SJCRH30 (cell line): ENCODE measurements at regions not wholly inside any gene's neighbourhood (a gene's known extent, or its start where the extent isn't known, plus 50 kb on each side); places are given as distances from the start of the nearest gene placed in this dataset.

ENCODE experiments used
- DNase-seq, 2 experiments: peaks; one replicate each; pipeline ENCODE4 v3.0.0-alpha.2; 2015 to 2020
- H3K27ac ChIP-seq: fragments of 250-450 bp; sonication (Bioruptor Pico); 2 replicates; pipeline ENCODE4 v1.5.1; 2020; ENCODE audit warnings: mild to moderate bottlenecking, moderate library complexity
- H3K27me3 ChIP-seq: fragments of 250-450 bp; sonication (Bioruptor Pico); 2 replicates; pipeline ENCODE4 v1.5.1; 2020; ENCODE audit warnings: mild to moderate bottlenecking, moderate library complexity
- H3K36me3 ChIP-seq: fragments of 250-450 bp; sonication (Bioruptor Pico); 2 replicates; pipeline ENCODE4 v1.5.1; 2020; ENCODE audit warnings: mild to moderate bottlenecking, moderate library complexity
- H3K4me1 ChIP-seq: fragments of 250-450 bp; sonication (Bioruptor Pico); 2 replicates; pipeline ENCODE4 v1.5.1; 2020; ENCODE audit warnings: mild to moderate bottlenecking, moderate library complexity
- H3K4me3 ChIP-seq: fragments of 250-450 bp; sonication (Bioruptor Pico); 2 replicates; pipeline ENCODE4 v1.5.1; 2020; ENCODE audit warnings: mild to moderate bottlenecking, moderate library complexity
- H3K9me3 ChIP-seq: fragments of 250-450 bp; sonication (Bioruptor Pico); replicated peaks from 2 replicates; pipeline ENCODE4 v1.5.1; 2020; ENCODE audit warnings: mild to moderate bottlenecking, moderate library complexity

GRCh38 chr16:48105976-48106375 is 49.8 kb downstream of the ABCC12 start:
- H3K27me3 ChIP-seq = no peaks in the 10 kb centered on the region
- no peak overlapping the region for H3K4me3 ChIP-seq
- H3K27ac ChIP-seq = no peak overlapping the region
- H3K4me1 ChIP-seq = no peaks in the 10 kb centered on the region
- no peaks in the 10 kb centered on the region for H3K9me3 ChIP-seq
- DNase-seq = no peak
- H3K36me3 ChIP-seq = no peaks in the 10 kb centered on the region

- H3K36me3 ChIP-seq = no peaks in the 10 kb centered on the region
- no peak overlapping the region for H3K4me3 ChIP-seq
- no peaks in the 10 kb centered on the region for H3K27me3 ChIP-seq
- no peak overlapping the region for H3K27ac ChIP-seq
- H3K9me3 ChIP-seq = no peaks in the 10 kb centered on the region
- H3K4me1 ChIP-seq = no peaks in the 10 kb centered on the region
- no peak for DNase-seq
Observed at GRCh38 chr16:48105456-48105855, 50.3 kb downstream of the ABCC12 start.

- H3K27ac ChIP-seq = no peak overlapping the region
- H3K4me1 ChIP-seq = no peaks in the 10 kb centered on the region
- no peaks in the 10 kb centered on the region for H3K9me3 ChIP-seq
- no peak for DNase-seq
- no peaks in the 10 kb centered on the region for H3K27me3 ChIP-seq
- H3K36me3 ChIP-seq = no peaks in the 10 kb centered on the region
- no peak overlapping the region for H3K4me3 ChIP-seq
Observed at GRCh38 chr16:48103591-48103990, 52.2 kb downstream of the ABCC12 start.

GRCh38 chr16:48102083-48103008 is 53.4 kb downstream of the ABCC12 start:
- H3K27ac ChIP-seq = no peak overlapping the region
- H3K4me3 ChIP-seq = no peak overlapping the region
- no peaks in the 10 kb centered on the region for H3K4me1 ChIP-seq
- no peak for DNase-seq
- no peaks in the 10 kb centered on the region for H3K27me3 ChIP-seq
- no peaks in the 10 kb centered on the region for H3K36me3 ChIP-seq
- H3K9me3 ChIP-seq = no peaks in the 10 kb centered on the region

GRCh38 chr16:48101069-48101674 is 54.6 kb downstream of the ABCC12 start:
- H3K36me3 ChIP-seq = no peaks in the 10 kb centered on the region
- H3K27me3 ChIP-seq = no peaks in the 10 kb centered on the region
- H3K4me3 ChIP-seq = no peak overlapping the region
- no peak overlapping the region for H3K27ac ChIP-seq
- no peaks in the 10 kb centered on the region for H3K9me3 ChIP-seq
- no peaks in the 10 kb centered on the region for H3K4me1 ChIP-seq
- no peak for DNase-seq

- Histone ChIP-seq H3K36me3 (no peaks in the 10 kb centered on the region), H3K27me3 (no peaks in the 10 kb centered on the region), H3K9me3 (no peaks in the 10 kb centered on the region), H3K4me1 (no peaks in the 10 kb centered on the region), H3K4me3 (no peak overlapping the region), H3K27ac (no peak overlapping the region)
- DNase-seq = peak; percentile 26 to 45
Observed at GRCh38 chr16:48099455-48099854, 56.3 kb downstream of the ABCC12 start.

GRCh38 chr16:48098472-48098871 is 57.3 kb downstream of the ABCC12 start:
- Histone ChIP-seq H3K4me3 (no peak overlapping the region), H3K27me3 (no peaks in the 10 kb centered on the region), H3K9me3 (no peaks in the 10 kb centered on the region), H3K4me1 (no peaks in the 10 kb centered on the region), H3K27ac (no peak overlapping the region), H3K36me3 (no peaks in the 10 kb centered on the region)
- DNase-seq = no peak

GRCh38 chr16:48091117-48091516 is 64.7 kb downstream of the ABCC12 start:
- no peaks in the 10 kb centered on the region for H3K9me3 ChIP-seq
- H3K4me3 ChIP-seq = no peak overlapping the region
- H3K27ac ChIP-seq = no peak overlapping the region
- DNase-seq = no peak
- H3K27me3 ChIP-seq = no peaks in the 10 kb centered on the region
- no peaks in the 10 kb centered on the region for H3K4me1 ChIP-seq
- no peaks in the 10 kb centered on the region for H3K36me3 ChIP-seq

GRCh38 chr16:48089053-48089792 is 66.6 kb downstream of the ABCC12 start:
- Histone ChIP-seq H3K27me3 (no peaks in the 10 kb centered on the region), H3K4me1 (no peaks in the 10 kb centered on the region), H3K36me3 (no peaks in the 10 kb centered on the region), H3K27ac (no peak overlapping the region), H3K9me3 (no peaks in the 10 kb centered on the region), H3K4me3 (no peak overlapping the region)
- no peak for DNase-seq

- Histone ChIP-seq H3K4me1 (no peaks in the 10 kb centered on the region), H3K36me3 (no peaks in the 10 kb centered on the region), H3K9me3 (no peaks in the 10 kb centered on the region), H3K27me3 (no peaks in the 10 kb centered on the region), H3K4me3 (no peak overlapping the region), H3K27ac (no peak overlapping the region)
- no peak for DNase-seq
Observed at GRCh38 chr16:48087639-48088038, 68.2 kb downstream of the ABCC12 start.

- H3K9me3 ChIP-seq = no peaks in the 10 kb centered on the region
- DNase-seq = no peak
- no peaks in the 10 kb centered on the region for H3K36me3 ChIP-seq
- no peak overlapping the region for H3K27ac ChIP-seq
- H3K27me3 ChIP-seq = no peaks in the 10 kb centered on the region
- no peak overlapping the region for H3K4me3 ChIP-seq
- H3K4me1 ChIP-seq = no peaks in the 10 kb centered on the region
Observed at GRCh38 chr16:48086422-48086821, 69.4 kb downstream of the ABCC12 start.

- Histone ChIP-seq H3K27ac (no peak overlapping the region), H3K4me3 (no peak overlapping the region), H3K4me1 (no peaks in the 10 kb centered on the region), H3K9me3 (no peaks in the 10 kb centered on the region), H3K36me3 (no peaks in the 10 kb centered on the region), H3K27me3 (no peaks in the 10 kb centered on the region)
- DNase-seq = no peak
Observed at GRCh38 chr16:48085729-48086128, 70.1 kb downstream of the ABCC12 start.

- H3K27me3 ChIP-seq = no peaks in the 10 kb centered on the region
- H3K4me3 ChIP-seq = no peak overlapping the region
- no peaks in the 10 kb centered on the region for H3K9me3 ChIP-seq
- H3K36me3 ChIP-seq = no peaks in the 10 kb centered on the region
- no peaks in the 10 kb centered on the region for H3K4me1 ChIP-seq
- no peak for DNase-seq
- no peak overlapping the region for H3K27ac ChIP-seq
Observed at GRCh38 chr16:48084826-48085225, 71.0 kb downstream of the ABCC12 start.

GRCh38 chr16:48082516-48082915 is 73.3 kb downstream of the ABCC12 start:
- Histone ChIP-seq H3K27ac (no peak overlapping the region), H3K4me3 (no peak overlapping the region)

GRCh38 chr16:48081656-48082055 is 74.1 kb downstream of the ABCC12 start:
- Histone ChIP-seq H3K27ac (no peak overlapping the region), H3K9me3 (no peaks in the 10 kb centered on the region), H3K4me3 (no peak overlapping the region), H3K27me3 (no peaks in the 10 kb centered on the region), H3K36me3 (no peaks in the 10 kb centered on the region), H3K4me1 (no peaks in the 10 kb centered on the region)
- no peak for DNase-seq

More at GRCh38 chr16:48082516-48082915, 73.3 kb downstream of the ABCC12 start:
- Histone ChIP-seq H3K9me3 (no peaks in the 10 kb centered on the region), H3K36me3 (no peaks in the 10 kb centered on the region), H3K27me3 (no peaks in the 10 kb centered on the region), H3K4me1 (no peaks in the 10 kb centered on the region)
- no peak for DNase-seq
